Endodermal cell (in vitro differentiated cells): ENCODE measurements at regions not wholly inside any gene's neighbourhood (a gene's known extent, or its start where the extent isn't known, plus 50 kb on each side); places are given as distances from the start of the nearest gene placed in this dataset.

Experiments used
- DNase-seq: peaks from one replicate; pipeline ENCODE4 v3.0.0-alpha.2; 2017
- H3K27ac ChIP-seq: 2 replicates; pipeline ENCODE4 v1.5.1; 2013; ENCODE audit warnings: mild to moderate bottlenecking, low read depth, low read length, moderate library complexity
- H3K27me3 ChIP-seq: 2 replicates; pipeline ENCODE4 v1.6.1; 2013; ENCODE audit warnings: mild to moderate bottlenecking, low read length, moderate library complexity; ENCODE audit not compliant: insufficient read depth, control insufficient read depth, poor library complexity, severe bottlenecking
- H3K36me3 ChIP-seq: 2 replicates; pipeline ENCODE4 v1.7.0; 2013; ENCODE audit warnings: mild to moderate bottlenecking, low read length, moderate library complexity; ENCODE audit not compliant: control insufficient read depth, insufficient read depth
- H3K4me1 ChIP-seq: one replicate; pipeline ENCODE4 v1.7.0; 2013; ENCODE audit warnings: low read length; ENCODE audit not compliant: control insufficient read depth, insufficient read depth
- H3K4me3 ChIP-seq: 2 replicates; pipeline ENCODE4 v1.5.1; 2013; ENCODE audit warnings: mild to moderate bottlenecking, low read length, moderate library complexity
- H3K9ac ChIP-seq: 2 replicates; pipeline ENCODE4 v1.6.1; 2013; ENCODE audit warnings: mild to moderate bottlenecking, low read length, moderate library complexity; ENCODE audit not compliant: poor library complexity, severe bottlenecking; ENCODE audit errors: extremely low read depth
- H3K9me3 ChIP-seq: 2 replicates; pipeline ENCODE4 v1.6.1; 2013; ENCODE audit warnings: mild to moderate bottlenecking, low read length, moderate library complexity; ENCODE audit not compliant: control insufficient read depth
- H3K27ac Mint-ChIP-seq: 2 replicates; pipeline ENCODE4 v1.8.0; 2020; ENCODE audit warnings: mixed read lengths
- H3K27me3 Mint-ChIP-seq: 2 replicates; pipeline ENCODE4 v1.8.0; 2021; ENCODE audit warnings: mild to moderate bottlenecking, mixed read lengths; ENCODE audit not compliant: insufficient read depth
- H3K36me3 Mint-ChIP-seq: 2 replicates; pipeline ENCODE4 v1.8.0; 2020; ENCODE audit warnings: low read depth, mixed read lengths
- H3K4me1 Mint-ChIP-seq: 2 replicates; pipeline ENCODE4 v1.8.0; 2020; ENCODE audit warnings: mixed read lengths
- H3K4me3 Mint-ChIP-seq: 2 replicates; pipeline ENCODE4 v1.8.0; 2020; ENCODE audit warnings: mild to moderate bottlenecking, moderate library complexity, mixed read lengths
- H3K9me3 Mint-ChIP-seq: 2 replicates; pipeline ENCODE4 v1.8.0; 2020; ENCODE audit warnings: mild to moderate bottlenecking, mixed read lengths
- WGBS, 2 experiments: methylation state at CpG; one replicate each; pipeline versions ENCODE4 v1.1.5 to v1.1.7; 2013; ENCODE audit warnings: missing lambda C conversion rate in 2 of 2, mixed read lengths in 1 of 2; ENCODE audit not compliant: insufficient coverage in 1 of 2, insufficient read length in 1 of 2; 5-methylcytosine and 5-hydroxymethylcytosine counted together
- TF ChIP-seq, protein P1 (sequence below): fragments of 200-600 bp; sonication (generic); conservative IDR thresholded peaks from 2 replicates; pipeline ENCODE4 v1.5.0; 2021; ENCODE audit warnings: antibody characterized with exemption, mild to moderate bottlenecking

DNA sequence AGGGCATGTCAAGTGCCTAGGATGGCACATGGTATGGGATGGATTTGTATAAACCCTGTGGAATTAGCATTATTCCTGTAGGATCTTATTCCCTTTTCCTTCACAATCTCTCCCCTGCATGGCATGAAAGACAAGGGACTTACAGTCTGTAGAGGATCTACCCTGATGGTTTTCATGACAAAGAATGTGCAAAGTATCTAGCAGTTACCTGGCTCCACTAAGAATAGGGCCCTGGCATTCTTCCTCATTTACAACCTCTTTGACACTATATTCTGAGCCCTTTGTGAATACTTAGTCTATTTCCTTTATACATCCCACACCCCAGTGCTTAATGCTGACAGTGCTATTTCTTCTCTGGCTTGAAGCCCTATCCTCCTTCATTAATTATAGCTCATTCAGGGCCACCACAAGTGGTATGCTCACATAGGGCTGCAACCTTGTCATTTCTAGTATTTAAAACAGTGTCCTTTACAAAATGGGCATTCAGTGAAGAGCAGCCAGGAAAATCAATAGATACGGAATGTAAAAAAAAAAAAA is 715.3 kb downstream of the NLGN4Y start:
- Mint-ChIP-seq H3K27me3 (no peaks in the 10 kb centered on the region), H3K9me3 (no peaks in the 10 kb centered on the region), H3K4me3 (no peak overlapping the region), H3K36me3 (no peaks in the 10 kb centered on the region), H3K4me1 (no peaks in the 10 kb centered on the region), H3K27ac (no peak overlapping the region)
- Histone ChIP-seq H3K4me3 (no peak overlapping the region), H3K9ac (no peak overlapping the region), H3K4me1 (no peaks in the 10 kb centered on the region), H3K27ac (no peak overlapping the region), H3K9me3 (no peaks in the 10 kb centered on the region), H3K36me3 (no peaks in the 10 kb centered on the region), H3K27me3 (no peaks in the 10 kb centered on the region)
- TF ChIP-seq, protein P1, sequence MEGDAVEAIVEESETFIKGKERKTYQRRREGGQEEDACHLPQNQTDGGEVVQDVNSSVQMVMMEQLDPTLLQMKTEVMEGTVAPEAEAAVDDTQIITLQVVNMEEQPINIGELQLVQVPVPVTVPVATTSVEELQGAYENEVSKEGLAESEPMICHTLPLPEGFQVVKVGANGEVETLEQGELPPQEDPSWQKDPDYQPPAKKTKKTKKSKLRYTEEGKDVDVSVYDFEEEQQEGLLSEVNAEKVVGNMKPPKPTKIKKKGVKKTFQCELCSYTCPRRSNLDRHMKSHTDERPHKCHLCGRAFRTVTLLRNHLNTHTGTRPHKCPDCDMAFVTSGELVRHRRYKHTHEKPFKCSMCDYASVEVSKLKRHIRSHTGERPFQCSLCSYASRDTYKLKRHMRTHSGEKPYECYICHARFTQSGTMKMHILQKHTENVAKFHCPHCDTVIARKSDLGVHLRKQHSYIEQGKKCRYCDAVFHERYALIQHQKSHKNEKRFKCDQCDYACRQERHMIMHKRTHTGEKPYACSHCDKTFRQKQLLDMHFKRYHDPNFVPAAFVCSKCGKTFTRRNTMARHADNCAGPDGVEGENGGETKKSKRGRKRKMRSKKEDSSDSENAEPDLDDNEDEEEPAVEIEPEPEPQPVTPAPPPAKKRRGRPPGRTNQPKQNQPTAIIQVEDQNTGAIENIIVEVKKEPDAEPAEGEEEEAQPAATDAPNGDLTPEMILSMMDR: no peak
- DNase-seq: no peak
- WGBS, 2 experiments: 100% methylated on average over 1 of the region's 1 CpG; no CpG with 5 or more reads in 1 of the 2 experiments

DNA sequence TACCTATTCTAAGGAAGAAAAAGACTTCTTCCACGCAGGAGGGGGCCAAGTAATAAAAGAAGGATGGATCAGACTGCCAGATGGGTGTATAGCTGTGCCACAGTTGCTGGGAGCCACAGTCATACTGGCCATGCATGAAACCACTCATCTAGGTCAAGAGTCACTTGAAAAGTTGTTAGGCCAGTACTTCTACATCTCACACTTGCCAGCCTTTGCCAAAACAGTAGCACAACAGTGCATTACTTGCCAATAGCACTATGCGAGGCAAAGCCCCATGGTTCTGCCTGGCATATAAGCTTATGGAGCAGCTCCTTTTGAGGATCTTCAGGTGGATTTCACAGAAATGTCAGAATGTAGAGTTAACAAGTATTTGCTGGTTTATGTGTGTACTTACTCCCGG is 735.0 kb downstream of the NLGN4Y start:
- no peaks in the 10 kb centered on the region for H3K9me3 ChIP-seq
- Mint-ChIP-seq H3K27me3 (no peaks in the 10 kb centered on the region), H3K36me3 (no peaks in the 10 kb centered on the region), H3K27ac (no peak overlapping the region), H3K4me3 (no peak overlapping the region), H3K9me3 (no peaks in the 10 kb centered on the region), H3K4me1 (no peaks in the 10 kb centered on the region)
- no peak for DNase-seq
- no peak overlapping the region for H3K9ac ChIP-seq
- H3K4me3 ChIP-seq: no peak overlapping the region
- 90% methylated on average over 3 of the region's 3 CpGs; no CpG with 5 or more reads in 1 of the 2 experiments for WGBS, 2 experiments
- H3K36me3 ChIP-seq: no peaks in the 10 kb centered on the region
- TF ChIP-seq, protein P1: no peak
- H3K27ac ChIP-seq: no peak overlapping the region
- no peaks in the 10 kb centered on the region for H3K27me3 ChIP-seq
- H3K4me1 ChIP-seq: no peaks in the 10 kb centered on the region

DNA sequence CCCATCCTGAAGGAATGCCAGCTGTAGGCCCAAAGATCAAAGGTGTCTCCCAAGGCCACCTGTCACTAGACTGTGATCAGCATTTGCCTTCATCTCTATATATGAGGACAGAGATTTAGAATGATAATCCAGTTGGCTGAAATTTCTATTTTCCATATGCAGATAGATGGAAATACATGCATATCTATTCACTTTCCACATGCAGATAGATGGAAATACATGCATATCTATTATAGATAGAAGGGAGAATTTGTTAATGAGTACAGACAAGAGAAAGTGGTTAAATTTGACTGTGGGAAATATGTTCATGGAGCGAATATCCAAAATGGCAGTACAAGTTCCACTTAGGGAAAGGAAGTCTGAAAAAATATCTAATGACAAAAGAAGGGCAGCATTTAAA is 762.2 kb downstream of the NLGN4Y start:
- H3K36me3 Mint-ChIP-seq: no peaks in the 10 kb centered on the region
- H3K4me1 ChIP-seq: no peaks in the 10 kb centered on the region
- H3K9me3 Mint-ChIP-seq: no peaks in the 10 kb centered on the region
- H3K27ac ChIP-seq: no peak overlapping the region
- no peak for DNase-seq
- H3K27ac Mint-ChIP-seq: no peak overlapping the region
- no peaks in the 10 kb centered on the region for H3K9me3 ChIP-seq
- H3K27me3 Mint-ChIP-seq: no peaks in the 10 kb centered on the region
- H3K9ac ChIP-seq: no peak overlapping the region
- no peak overlapping the region for H3K4me3 ChIP-seq
- TF ChIP-seq, protein P1: no peak
- no peak overlapping the region for H3K4me3 Mint-ChIP-seq
- H3K4me1 Mint-ChIP-seq: no peaks in the 10 kb centered on the region
- 90 to 100% methylated on average over 1 of the region's 1 CpG for WGBS, 2 experiments
- no peaks in the 10 kb centered on the region for H3K27me3 ChIP-seq
- no peaks in the 10 kb centered on the region for H3K36me3 ChIP-seq
